Urinary bladder (tissue), 3 donors: ENCODE measurements at regions not wholly inside any gene's neighbourhood (a gene's known extent, or its start where the extent isn't known, plus 50 kb on each side); places are given as distances from the start of the nearest gene placed in this dataset.
"Not testable (repeated sequence)": the region's sequence is repeated elsewhere in the genome, so short reads cannot be mapped to it uniquely, and the experiment has no call there.

Experiments
- DNase-seq: peaks from one replicate; pipeline ENCODE4 v3.0.0-alpha.2; 2015; ENCODE audit errors: extremely low spot score
- H3K27ac ChIP-seq: one replicate; pipeline ENCODE4 v1.5.1; 2013; ENCODE audit warnings: low read depth, mild to moderate bottlenecking, moderate library complexity
- H3K36me3 ChIP-seq: one replicate; pipeline ENCODE4 v1.6.1; 2013; ENCODE audit warnings: mild to moderate bottlenecking, moderate library complexity; ENCODE audit not compliant: insufficient read depth
- H3K4me1 ChIP-seq: one replicate; pipeline ENCODE4 v1.6.1; 2013; ENCODE audit warnings: mild to moderate bottlenecking, moderate library complexity; ENCODE audit not compliant: insufficient read depth
- H3K4me3 ChIP-seq: one replicate; pipeline ENCODE4 v1.5.1; 2013; ENCODE audit warnings: low read depth, low read length
- WGBS: extraction: QIAGEN DNeasy Blood & Tissue Kit; methylation state at CpG from one replicate; pipeline ENCODE4 v1.1.7; 2013; 5-methylcytosine and 5-hydroxymethylcytosine counted together
- donor health status: healthy with polysubstance abuse.
- donor health status: healthy.

DNA sequence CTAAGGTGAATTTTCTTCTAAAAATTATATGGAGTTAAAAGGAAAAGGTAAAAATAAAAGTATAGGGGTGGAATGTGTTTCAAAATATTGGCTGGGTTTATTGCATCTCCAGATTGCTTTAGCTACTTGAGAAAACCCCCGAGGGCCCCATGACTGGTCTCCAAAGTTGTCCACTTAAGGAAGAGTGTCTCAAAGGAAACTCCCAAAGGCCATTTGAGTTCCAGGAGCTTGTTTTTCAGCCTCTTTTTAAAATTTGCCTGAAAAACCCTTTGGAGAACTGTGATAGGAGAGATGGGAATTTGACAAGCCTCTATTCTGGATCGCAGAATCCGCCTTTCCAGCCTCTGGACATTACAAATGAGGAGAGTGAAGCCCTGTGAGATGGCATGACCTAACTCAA is 225.6 kb downstream of the ZNF326 start:
- Histone ChIP-seq H3K27ac (no peak overlapping the region), H3K36me3 (no peaks in the 10 kb centered on the region), H3K4me3 (no peak overlapping the region), H3K4me1 (peaks cover 1% of the 10 kb centered on the region)
- no peak for DNase-seq
- 81% methylated on average over 3 of the region's 3 CpGs for WGBS

DNA sequence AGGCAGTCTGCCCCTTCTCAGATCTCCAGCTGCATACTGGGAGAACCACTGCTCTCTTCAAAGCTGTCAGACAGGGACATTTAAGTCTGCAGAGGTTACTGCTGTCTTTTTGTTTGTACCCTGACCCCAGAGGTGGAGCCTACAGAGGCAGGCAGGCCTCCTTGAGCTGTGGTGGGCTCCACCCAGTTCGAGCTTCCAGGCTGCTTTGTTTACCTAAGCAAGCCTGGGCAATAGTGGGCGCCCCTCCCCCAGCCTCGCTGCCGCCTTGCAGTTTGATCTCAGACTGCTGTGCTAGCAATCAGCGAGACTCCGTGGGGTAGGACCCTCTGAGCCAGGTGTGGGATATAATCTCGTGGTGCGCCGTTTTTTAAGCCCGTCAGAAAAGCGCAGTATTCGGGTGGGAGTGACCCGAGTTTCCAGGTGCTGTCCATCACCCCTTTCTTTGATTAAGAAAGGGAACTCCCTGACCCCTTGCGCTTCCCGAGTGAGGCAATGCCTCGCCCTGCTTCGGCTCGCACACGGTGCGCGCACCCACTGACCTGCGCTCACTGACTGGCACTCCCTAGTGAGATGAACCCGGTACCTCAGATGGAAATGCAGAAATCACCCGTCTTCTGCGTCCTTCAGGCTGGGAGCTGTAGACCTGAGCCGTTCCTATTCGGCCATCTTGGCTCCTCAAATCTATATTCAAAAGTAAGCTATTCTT is 224.4 kb downstream of the ZNF326 start:
- H3K4me1 ChIP-seq, H3K36me3 ChIP-seq, H3K27ac ChIP-seq, H3K4me3 ChIP-seq, DNase-seq: not testable (repeated sequence)
- WGBS = 72% methylated on average over 27 of the region's 27 CpGs

DNA sequence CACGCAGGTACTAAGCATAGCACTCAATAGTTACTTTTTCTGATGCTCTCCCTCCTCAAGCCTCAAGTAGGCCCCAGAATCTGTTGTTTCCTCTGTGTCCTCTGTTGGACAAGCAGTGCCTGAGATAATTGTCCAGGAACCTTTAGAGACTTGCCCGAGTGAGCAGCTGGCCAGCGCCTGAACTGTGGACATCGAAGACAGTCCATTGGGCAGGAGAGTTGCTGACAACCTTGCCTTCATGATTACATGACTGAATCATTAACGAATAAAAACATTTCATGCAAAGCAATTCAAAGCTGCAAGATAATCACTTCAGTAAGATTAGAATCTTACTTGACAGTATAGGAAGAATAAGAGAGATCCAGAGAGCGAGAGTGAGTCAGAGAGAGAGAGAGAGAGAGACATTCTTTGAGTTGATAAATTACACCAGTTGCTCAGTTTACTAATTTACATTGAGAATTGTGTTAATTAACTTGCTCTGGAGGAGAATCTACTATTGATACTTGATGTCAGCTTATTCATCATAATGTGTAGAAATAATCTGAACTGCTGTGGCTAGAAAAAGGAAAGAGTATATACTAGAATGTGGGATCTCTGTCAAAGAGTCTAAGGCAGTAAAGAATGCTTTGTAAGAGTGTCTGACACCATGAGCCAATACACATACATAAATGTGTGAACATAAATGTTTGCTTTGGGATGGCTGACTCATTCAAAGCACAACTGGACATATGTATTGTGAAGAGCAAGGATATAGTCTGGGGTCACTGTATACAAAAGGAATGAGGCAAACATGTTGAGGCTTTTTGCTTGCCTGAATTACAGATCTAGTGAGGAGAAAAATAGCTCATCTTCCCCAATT is 216.0 kb downstream of the ZNF326 start:
- no peaks in the 10 kb centered on the region for H3K36me3 ChIP-seq
- 85% methylated on average over 6 of the region's 6 CpGs for WGBS
- DNase-seq = no peak
- H3K4me1 ChIP-seq = no peaks in the 10 kb centered on the region
- no peak overlapping the region for H3K27ac ChIP-seq
- H3K4me3 ChIP-seq = no peak overlapping the region

DNA sequence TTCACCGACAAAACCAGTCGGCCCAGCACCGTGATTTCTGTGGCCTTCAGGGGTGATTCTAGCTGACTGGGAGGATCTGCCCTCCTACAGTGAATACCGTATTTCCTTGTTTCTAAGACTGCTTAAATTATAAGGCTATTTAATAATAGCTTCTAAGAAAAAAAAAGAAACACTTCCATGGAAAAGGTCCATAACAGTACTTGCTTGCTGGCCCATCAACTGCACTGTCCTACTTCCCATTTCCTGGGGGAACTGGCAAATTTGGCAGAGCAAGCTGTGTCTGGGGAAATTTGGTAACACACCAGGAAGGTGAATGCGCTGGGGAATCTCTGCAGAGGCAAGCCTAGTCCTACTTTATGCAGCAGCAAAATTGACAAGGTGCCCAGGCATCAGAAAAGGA is 214.0 kb downstream of the ZNF326 start:
- H3K4me1 ChIP-seq = no peaks in the 10 kb centered on the region
- no peaks in the 10 kb centered on the region for H3K36me3 ChIP-seq
- no peak overlapping the region for H3K27ac ChIP-seq
- DNase-seq = no peak
- no peak overlapping the region for H3K4me3 ChIP-seq
- 64% methylated on average over 5 of the region's 5 CpGs for WGBS

DNA sequence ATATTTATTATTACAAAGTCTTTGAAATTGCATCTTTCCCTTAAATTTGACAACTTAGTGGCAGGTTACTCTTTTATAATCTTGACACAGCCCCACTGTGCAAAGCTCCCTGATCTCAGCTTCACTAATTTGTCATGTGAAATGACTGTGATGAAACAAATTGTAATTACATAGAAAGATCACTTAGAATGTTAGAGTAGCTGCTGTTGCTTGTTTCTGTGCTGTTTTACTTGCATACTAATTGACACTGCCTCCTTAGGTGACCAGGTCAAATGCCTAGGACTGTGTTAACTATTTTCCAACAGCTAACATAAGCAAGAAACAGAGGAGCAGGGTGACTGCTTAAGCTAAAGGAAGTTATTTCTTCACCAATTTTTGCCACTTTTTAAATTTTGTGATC is 211.3 kb downstream of the ZNF326 start:
- Histone ChIP-seq H3K4me3 (no peak overlapping the region), H3K27ac (no peak overlapping the region), H3K36me3 (no peaks in the 10 kb centered on the region), H3K4me1 (no peaks in the 10 kb centered on the region)
- DNase-seq = no peak

DNA sequence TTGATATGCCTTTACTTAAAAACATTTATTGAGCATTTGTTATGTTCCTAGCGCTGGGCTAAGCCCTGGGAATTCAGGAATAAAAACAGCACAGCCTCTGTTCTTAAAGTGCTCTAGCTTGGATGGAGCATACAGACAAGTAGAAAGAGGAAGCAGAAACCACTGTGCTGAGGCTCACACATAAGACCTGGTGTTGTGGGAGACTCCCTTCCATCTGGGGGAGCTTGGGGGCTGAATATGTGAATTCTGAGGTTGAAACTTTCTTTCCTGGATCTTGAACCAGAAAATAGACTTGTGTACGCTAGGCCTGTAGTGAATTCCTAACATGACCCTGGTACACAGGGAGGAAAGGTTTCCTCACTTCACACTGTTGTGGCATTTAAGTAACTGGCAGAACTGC is 209.9 kb downstream of the ZNF326 start:
- WGBS = 82% methylated on average over 2 of the region's 2 CpGs
- Histone ChIP-seq H3K4me3 (no peak overlapping the region), H3K36me3 (no peaks in the 10 kb centered on the region), H3K27ac (no peak overlapping the region), H3K4me1 (no peaks in the 10 kb centered on the region)
- no peak for DNase-seq

DNA sequence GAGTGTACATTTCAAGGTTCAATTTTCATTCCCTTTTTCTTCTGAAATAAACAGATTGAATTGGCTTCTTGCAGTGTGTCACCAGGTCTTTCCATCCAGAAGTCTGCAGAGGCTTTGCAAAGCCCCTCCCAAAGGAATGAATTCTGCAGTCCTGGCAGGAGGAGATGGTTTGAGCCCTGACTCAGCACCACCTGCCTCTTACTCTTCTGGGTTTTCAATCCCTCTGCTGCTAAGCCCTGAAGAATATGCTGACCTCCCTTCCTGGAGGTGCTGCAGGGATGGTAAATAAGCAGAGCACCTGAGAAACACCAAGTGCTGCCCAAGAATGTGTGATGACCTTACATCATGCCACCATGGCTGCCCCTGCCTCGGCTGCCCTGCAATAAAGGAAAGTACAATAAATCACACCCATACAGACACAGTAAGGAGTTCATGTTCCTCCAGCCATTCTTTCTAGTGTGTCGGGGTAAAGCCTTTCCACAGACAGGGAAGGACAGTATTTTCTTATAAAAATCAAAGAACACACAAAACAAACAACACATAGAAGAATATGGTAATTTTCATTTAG is 209.2 kb downstream of the ZNF326 start:
- Histone ChIP-seq H3K4me3 (no peak overlapping the region), H3K27ac (no peak overlapping the region), H3K36me3 (no peaks in the 10 kb centered on the region), H3K4me1 (no peaks in the 10 kb centered on the region)
- 58% methylated on average over 2 of the region's 2 CpGs for WGBS
- no peak for DNase-seq

DNA sequence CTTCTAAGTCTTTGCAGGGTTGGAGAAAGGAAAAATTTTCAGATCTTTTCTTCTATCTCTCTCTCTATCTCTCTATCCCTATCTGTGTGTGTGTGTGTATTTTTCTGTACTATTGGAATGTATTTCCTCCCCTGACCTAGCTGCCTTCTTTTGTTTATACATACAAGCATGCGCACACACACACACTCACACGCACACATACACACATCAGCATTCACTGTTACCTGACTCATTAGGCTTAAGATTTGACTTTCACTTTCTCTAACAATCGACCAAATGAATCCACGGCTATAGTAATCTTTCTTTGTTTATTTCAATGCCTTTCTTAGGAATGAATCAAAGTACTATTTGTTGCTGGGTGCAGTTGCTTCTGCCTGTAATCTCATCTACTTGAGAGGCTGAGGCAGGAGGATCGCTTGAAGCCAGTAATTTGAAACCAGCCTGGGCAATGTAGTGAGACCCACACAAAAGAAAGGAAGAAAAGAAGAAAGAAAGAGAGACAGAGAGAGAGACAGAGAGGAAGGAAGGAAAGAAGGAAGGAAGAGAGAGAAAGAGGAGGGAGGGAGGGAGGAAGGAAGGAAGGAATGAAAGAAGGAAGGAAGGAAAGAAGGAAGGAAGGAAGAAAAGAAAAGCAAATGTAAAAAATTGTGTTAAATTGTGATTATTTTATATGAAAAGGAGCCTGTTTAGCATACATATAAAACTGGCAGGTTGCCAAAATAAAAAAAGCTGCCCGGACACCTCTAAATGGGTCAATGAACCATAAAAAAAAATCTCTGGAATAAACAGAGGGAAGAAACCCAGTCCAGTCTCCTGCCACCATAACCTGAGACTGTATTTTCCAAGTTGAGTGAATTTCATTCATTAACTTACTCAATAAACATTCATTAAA is 206.8 kb downstream of the ZNF326 start:
- Histone ChIP-seq H3K4me3 (no peak overlapping the region), H3K4me1 (no peaks in the 10 kb centered on the region), H3K27ac (no peak overlapping the region), H3K36me3 (no peaks in the 10 kb centered on the region)
- 56% methylated on average over 6 of the region's 6 CpGs for WGBS
- DNase-seq = peak; percentile 10

DNA sequence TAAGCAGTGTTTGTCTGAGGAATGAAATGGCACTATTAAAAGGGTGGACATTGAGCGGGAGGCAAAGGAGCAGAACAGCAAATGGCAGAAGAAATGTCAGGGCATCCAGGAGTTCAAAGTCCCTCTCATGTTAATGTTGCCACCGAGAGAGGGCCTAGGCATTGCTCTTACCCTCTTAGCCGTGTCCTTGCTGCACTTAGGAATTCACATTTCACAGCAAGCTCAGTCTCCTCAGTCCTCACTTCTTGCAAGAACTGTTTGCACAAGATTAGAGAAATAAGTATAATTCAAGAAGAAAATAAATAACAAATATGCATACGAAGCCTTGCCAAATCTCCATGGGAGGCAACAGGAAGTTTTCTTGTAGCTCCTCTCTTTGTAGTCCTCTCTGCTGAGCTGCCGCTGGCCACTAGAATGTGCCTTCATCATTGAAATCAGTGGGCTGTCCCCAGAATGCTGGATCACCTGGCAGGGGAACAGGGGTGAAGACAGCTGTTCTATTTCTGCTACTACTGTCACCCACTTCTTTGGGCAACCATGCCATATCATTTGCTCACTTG is 205.8 kb downstream of the ZNF326 start:
- no peaks in the 10 kb centered on the region for H3K36me3 ChIP-seq
- no peak overlapping the region for H3K27ac ChIP-seq
- no peak overlapping the region for H3K4me3 ChIP-seq
- no peak for DNase-seq
- no peaks in the 10 kb centered on the region for H3K4me1 ChIP-seq
- 77% methylated on average over 5 of the region's 5 CpGs for WGBS

DNA sequence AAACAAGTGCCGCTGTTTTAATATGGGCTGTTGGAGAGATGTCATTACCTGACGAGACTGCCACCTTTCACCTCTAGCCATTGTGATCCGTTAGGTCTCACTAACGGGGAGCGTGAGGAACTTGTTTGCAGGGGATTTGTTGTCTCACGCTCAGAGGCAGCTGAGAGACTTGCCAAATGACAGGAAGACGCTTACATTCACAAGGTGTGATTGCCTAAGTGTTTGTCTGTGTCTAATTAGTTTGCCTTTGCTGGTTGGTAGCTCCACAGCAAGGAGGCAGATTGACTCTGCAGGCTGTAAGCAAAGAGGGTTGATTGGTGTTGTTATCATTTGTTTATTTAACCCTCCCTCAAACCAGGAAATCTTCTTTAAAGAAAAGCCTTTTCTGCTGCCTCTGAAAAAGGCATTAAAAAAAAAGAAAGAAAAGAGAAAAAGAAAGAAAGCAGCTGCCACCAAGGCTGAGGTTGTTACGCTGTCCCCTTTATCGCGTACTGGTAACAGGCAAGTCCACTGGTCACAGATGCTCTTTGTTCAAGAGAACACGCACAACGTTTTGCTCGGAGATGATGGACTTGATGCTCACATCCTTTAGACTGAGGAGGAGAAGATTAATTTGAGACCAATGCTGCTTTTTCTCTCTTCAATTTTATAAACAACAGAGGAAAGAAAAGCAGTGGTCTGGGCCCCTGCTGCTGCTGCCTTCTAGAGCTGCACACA is 203.9 kb downstream of the ZNF326 start:
- Histone ChIP-seq H3K4me3 (no peak overlapping the region), H3K27ac (no peak overlapping the region), H3K4me1 (no peaks in the 10 kb centered on the region), H3K36me3 (no peaks in the 10 kb centered on the region)
- no peak for DNase-seq
- WGBS = 26% methylated on average over 13 of the region's 13 CpGs

DNA sequence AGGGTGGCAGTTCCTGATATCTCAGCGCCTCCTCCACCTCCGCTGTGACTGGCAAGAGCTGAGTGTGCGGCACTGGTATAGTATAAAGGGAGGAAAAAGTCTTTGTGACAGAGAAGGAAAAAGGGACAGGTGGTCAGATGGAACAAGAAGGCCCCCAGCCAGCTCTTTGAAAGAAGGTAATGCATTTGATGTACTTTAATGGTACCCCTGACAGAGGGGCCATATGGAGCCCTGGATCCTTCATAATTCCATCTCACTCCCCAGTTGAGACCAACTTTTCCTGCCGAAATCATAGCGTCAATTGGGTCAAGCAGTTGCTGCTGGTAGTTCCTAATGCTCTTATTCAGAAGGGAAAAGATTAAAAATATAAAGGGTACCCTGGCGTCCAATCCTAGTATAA is 198.2 kb downstream of the ZNF326 start:
- H3K4me1 ChIP-seq = no peaks in the 10 kb centered on the region
- 85% methylated on average over 6 of the region's 6 CpGs for WGBS
- no peak overlapping the region for H3K4me3 ChIP-seq
- no peak for DNase-seq
- no peak overlapping the region for H3K27ac ChIP-seq
- H3K36me3 ChIP-seq = no peaks in the 10 kb centered on the region

DNA sequence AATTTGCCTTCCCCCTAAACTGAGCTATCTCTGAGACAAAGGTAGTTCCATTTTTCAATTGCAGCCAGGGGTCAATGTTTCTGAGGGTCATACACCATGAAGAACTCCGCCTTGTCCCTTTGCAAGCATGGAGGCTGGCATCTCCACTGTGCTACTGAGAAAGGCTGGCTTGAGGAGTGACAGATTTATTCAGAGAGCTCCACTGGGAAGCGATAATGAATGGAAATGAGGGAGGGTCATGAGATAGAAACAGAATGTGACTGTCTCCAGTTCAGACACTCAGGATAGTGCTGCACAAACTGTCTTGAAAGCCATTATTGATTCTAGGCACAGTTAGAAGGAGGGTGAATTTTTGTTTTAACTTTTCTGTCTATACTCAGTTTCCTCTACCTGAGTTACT is 197.5 kb downstream of the ZNF326 start:
- no peak for DNase-seq
- Histone ChIP-seq H3K4me3 (no peak overlapping the region), H3K4me1 (no peaks in the 10 kb centered on the region), H3K27ac (no peak overlapping the region), H3K36me3 (no peaks in the 10 kb centered on the region)
- WGBS = 79% methylated on average over 2 of the region's 2 CpGs

DNA sequence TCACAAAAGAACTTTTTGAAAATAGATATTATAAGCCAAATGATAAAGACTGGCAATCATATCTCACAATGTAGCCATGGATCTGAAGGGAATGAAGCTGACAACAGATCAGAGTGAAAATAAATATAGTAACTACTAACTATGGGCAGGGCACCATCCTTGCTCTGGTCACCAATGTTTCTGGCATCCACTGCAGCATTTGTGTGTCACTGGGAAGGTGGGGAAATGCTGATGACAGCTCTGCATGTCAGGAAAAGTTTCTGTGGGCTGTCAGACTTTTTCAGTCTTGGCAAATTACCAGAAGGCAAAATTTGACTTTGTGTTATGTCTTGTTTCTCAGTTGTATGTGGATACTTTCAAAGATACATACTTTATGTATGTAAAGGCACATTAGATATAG is 195.6 kb downstream of the ZNF326 start:
- Histone ChIP-seq H3K27ac (no peak overlapping the region), H3K4me3 (no peak overlapping the region), H3K4me1 (no peaks in the 10 kb centered on the region), H3K36me3 (no peaks in the 10 kb centered on the region)
- no peak for DNase-seq
